ENCODE measurements at regions not wholly inside any gene's neighbourhood (a gene's known extent, or its start where the extent isn't known, plus 50 kb on each side); places are given as distances from the start of the nearest gene placed in this dataset.

DNA sequence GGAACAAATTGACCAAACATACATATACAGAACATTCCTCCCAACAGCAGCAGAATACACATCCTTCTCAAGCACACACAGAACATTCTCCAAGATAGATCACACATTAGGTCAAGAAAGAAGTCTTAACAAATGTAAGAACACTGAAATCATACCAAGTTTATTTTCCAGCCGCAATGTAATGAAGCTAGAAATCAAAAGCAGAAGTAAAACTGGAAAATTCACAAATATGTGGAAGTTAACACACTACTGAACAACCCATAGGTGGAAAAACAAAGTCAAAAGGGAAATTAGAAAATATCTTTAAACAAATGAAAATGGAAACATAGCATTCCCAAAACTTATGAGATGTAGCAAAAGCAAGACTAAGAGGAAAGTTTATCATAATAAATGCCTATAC lies 692.6 kb downstream of the DIAPH3 start:
- no TSS peak for BruUV-seq (replicated peaks)
- POLR2A ChIA-PET (ENCODE audit: unreplicated experiment): no interaction called here
- H4K20me1 ChIP-seq (ENCODE audit: low read length): no peaks in the 10 kb centered on the region
- H3F3A ChIP-seq (ENCODE audit: low read length, unreplicated experiment): no peaks in the 10 kb centered on the region
- ATAC-seq (no peak), DNase-seq (no peak)
- no peak overlapping the region for H3K9ac ChIP-seq (ENCODE audit: low read length)
- no peaks in the 10 kb centered on the region for H3K9me3 ChIP-seq (ENCODE audit: low read length)
- H2AFZ ChIP-seq (ENCODE audit: low read length): no peak overlapping the region
- intact Hi-C loops (cut with micrococcal nuclease): no loop called here
- CTCF ChIA-PET: interaction anchor here (0.6 kb wide), 1 partner anchor 12 kb away, joined by 4 read pairs; no protein-coding TSS in a partner anchor
- H3K27me3 ChIP-seq (ENCODE audit: low read length): no peaks in the 10 kb centered on the region
- no peak overlapping the region for H3K4me3 ChIP-seq (ENCODE audit: low read length)
- H3K4me1 ChIP-seq (ENCODE audit: insufficient read depth, low read length): peaks cover 17% of the 10 kb centered on the region
- H3K36me3 ChIP-seq (ENCODE audit: low read depth, low read length): no peaks in the 10 kb centered on the region
- H3K27ac ChIP-seq (ENCODE audit: low read length): peak overlapping the region; percentile 58; the same call in 1 of the 2 replicates
- H3K4me2 ChIP-seq (ENCODE audit: low read length): no peak overlapping the region
- H3K79me2 ChIP-seq (ENCODE audit: low read length): no peaks in the 10 kb centered on the region
- TF ChIP-seq EZH2phosphoT487 (IDR thresholded peaks at IDR 0.05; ENCODE audit: borderline replicate concordance, low read length) (no peak), EZH2 (IDR thresholded peaks at IDR 0.05; ENCODE audit: low read length, unreplicated experiment) (no peak)
- TF ChIP-seq, protein P1, sequence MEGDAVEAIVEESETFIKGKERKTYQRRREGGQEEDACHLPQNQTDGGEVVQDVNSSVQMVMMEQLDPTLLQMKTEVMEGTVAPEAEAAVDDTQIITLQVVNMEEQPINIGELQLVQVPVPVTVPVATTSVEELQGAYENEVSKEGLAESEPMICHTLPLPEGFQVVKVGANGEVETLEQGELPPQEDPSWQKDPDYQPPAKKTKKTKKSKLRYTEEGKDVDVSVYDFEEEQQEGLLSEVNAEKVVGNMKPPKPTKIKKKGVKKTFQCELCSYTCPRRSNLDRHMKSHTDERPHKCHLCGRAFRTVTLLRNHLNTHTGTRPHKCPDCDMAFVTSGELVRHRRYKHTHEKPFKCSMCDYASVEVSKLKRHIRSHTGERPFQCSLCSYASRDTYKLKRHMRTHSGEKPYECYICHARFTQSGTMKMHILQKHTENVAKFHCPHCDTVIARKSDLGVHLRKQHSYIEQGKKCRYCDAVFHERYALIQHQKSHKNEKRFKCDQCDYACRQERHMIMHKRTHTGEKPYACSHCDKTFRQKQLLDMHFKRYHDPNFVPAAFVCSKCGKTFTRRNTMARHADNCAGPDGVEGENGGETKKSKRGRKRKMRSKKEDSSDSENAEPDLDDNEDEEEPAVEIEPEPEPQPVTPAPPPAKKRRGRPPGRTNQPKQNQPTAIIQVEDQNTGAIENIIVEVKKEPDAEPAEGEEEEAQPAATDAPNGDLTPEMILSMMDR (conservative IDR thresholded peaks at IDR 0.05; ENCODE audit: low read depth, low read length): no peak
- H3K9me2 ChIP-seq (replicated peaks; ENCODE audit: low read length): no peaks in the 10 kb centered on the region

GRCh38 chr13:59472134-59472533 lies 691.6 kb downstream of the DIAPH3 start:
- BruUV-seq (replicated peaks): no TSS peak
- TF ChIP-seq EZH2phosphoT487 (IDR thresholded peaks at IDR 0.05; ENCODE audit: borderline replicate concordance, low read length) (no peak), EZH2 (IDR thresholded peaks at IDR 0.05; ENCODE audit: low read length, unreplicated experiment) (no peak)
- TF ChIP-seq, protein P1 (conservative IDR thresholded peaks at IDR 0.05; ENCODE audit: low read depth, low read length): no peak
- POLR2A ChIA-PET (ENCODE audit: unreplicated experiment): no interaction called here
- no peak overlapping the region for H3K4me2 ChIP-seq (ENCODE audit: low read length)
- H3K27ac ChIP-seq (ENCODE audit: low read length): peak overlapping the region; percentile 58
- H2AFZ ChIP-seq (ENCODE audit: low read length): no peak overlapping the region
- CTCF ChIA-PET: no interaction called here
- H3K79me2 ChIP-seq (ENCODE audit: low read length): no peaks in the 10 kb centered on the region
- intact Hi-C loops (cut with micrococcal nuclease): loop anchor here (1.0 kb wide), 2 partner anchors 13 to 61 kb away; no protein-coding TSS in a partner anchor
- ATAC-seq: peak; percentile 81
- H3F3A ChIP-seq (ENCODE audit: low read length, unreplicated experiment): no peaks in the 10 kb centered on the region
- H3K4me1 ChIP-seq (ENCODE audit: insufficient read depth, low read length): peaks cover 17% of the 10 kb centered on the region
- H3K4me3 ChIP-seq (ENCODE audit: low read length): no peak overlapping the region
- no peaks in the 10 kb centered on the region for H3K36me3 ChIP-seq (ENCODE audit: low read depth, low read length)
- no peak overlapping the region for H3K9ac ChIP-seq (ENCODE audit: low read length)
- no peaks in the 10 kb centered on the region for H4K20me1 ChIP-seq (ENCODE audit: low read length)
- no peaks in the 10 kb centered on the region for H3K9me3 ChIP-seq (ENCODE audit: low read length)
- H3K27me3 ChIP-seq (ENCODE audit: low read length): no peaks in the 10 kb centered on the region
- DNase-seq: peak; percentile 72
- H3K9me2 ChIP-seq (replicated peaks; ENCODE audit: low read length): no peaks in the 10 kb centered on the region

DNA sequence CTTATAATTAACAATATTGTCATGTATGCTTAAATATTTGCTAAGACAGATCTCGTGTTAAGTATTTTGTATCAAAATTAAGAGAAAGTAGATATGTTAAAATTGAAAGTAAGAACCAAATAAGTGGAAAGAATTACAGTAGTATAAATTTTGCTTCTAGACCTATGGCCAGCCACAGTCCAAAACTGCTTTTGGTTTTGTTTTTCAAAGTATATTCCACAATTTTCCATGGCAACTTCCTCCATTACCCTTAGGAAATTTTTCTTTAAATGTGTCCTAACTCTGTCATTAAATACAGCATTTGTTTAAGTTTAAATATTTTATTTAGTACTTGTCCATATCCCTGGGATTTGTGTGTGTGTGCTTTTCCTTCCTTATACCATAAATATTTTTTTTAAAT lies 689.0 kb downstream of the DIAPH3 start:
- no TSS peak for BruUV-seq (replicated peaks)
- no peak overlapping the region for H2AFZ ChIP-seq (ENCODE audit: low read length)
- DNase-seq (no peak), ATAC-seq (no peak)
- no peak overlapping the region for H3K4me3 ChIP-seq (ENCODE audit: low read length)
- peaks cover 17% of the 10 kb centered on the region for H3K4me1 ChIP-seq (ENCODE audit: insufficient read depth, low read length)
- CTCF ChIA-PET: no interaction called here
- no peaks in the 10 kb centered on the region for H4K20me1 ChIP-seq (ENCODE audit: low read length)
- H3K9ac ChIP-seq (ENCODE audit: low read length): no peak overlapping the region
- H3F3A ChIP-seq (ENCODE audit: low read length, unreplicated experiment): no peaks in the 10 kb centered on the region
- no peaks in the 10 kb centered on the region for H3K27me3 ChIP-seq (ENCODE audit: low read length)
- TF ChIP-seq EZH2 (IDR thresholded peaks at IDR 0.05; ENCODE audit: low read length, unreplicated experiment) (no peak), EZH2phosphoT487 (IDR thresholded peaks at IDR 0.05; ENCODE audit: borderline replicate concordance, low read length) (no peak)
- TF ChIP-seq, protein P1 (conservative IDR thresholded peaks at IDR 0.05; ENCODE audit: low read depth, low read length): no peak
- no peaks in the 10 kb centered on the region for H3K9me3 ChIP-seq (ENCODE audit: low read length)
- no peaks in the 10 kb centered on the region for H3K79me2 ChIP-seq (ENCODE audit: low read length)
- H3K27ac ChIP-seq (ENCODE audit: low read length): no peak overlapping the region
- POLR2A ChIA-PET (ENCODE audit: unreplicated experiment): no interaction called here
- no peaks in the 10 kb centered on the region for H3K9me2 ChIP-seq (replicated peaks; ENCODE audit: low read length)
- H3K4me2 ChIP-seq (ENCODE audit: low read length): no peak overlapping the region
- no peaks in the 10 kb centered on the region for H3K36me3 ChIP-seq (ENCODE audit: low read depth, low read length)
- intact Hi-C loops (cut with micrococcal nuclease): no loop called here
